ENCODE measurements at regions not wholly inside any gene's neighbourhood (a gene's known extent, or its start where the extent isn't known, plus 50 kb on each side); places are given as distances from the start of the nearest gene placed in this dataset.

DNA sequence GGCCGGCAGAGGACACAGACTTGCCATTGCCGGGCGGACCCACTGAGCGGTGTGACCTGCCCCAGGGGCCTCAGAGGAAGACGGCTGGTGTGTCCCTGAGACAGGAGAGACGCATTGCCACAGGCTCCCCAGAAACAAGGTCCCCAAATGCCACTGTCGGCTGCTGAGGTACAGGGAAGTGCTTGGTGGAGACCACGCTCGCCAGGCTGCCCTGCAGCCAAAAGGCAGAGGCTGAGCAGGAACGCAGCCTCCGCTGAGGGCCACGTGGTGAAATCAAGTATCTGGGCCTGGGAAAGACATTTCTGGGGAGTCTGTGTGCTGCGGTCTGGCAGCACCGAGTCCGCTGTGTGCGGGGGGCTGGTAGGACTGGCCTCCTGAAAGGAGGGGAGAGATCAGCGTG, 794.9 kb downstream of the BRD1 start:
- DNase-seq: no peak
- WGBS, 2 donors: 74 to 80% methylated on average over 17 of the region's 17 CpGs
- H3K27me3 ChIP-seq: peaks cover 0 to 43% (median 16%) of the 10 kb centered on the region in 3 donors

GRCh38 chr22:49031746-49032330, 795.8 kb downstream of the BRD1 start:
- no peak for DNase-seq
- no peak for TF ChIP-seq EP300 (IDR thresholded peaks at IDR 0.05)
- TF ChIP-seq POLR2AphosphoS5 (IDR thresholded peaks at IDR 0.05): no peak
- TF ChIP-seq CTCF (IDR thresholded peaks at IDR 0.05): no peak
- no peak for TF ChIP-seq POLR2A (IDR thresholded peaks at IDR 0.05)
- no peaks in the 10 kb centered on the region for H3K36me3 ChIP-seq
- peaks cover 0 to 49% (median 16%) of the 10 kb centered on the region in 3 donors for H3K27me3 ChIP-seq
- H3K4me1 ChIP-seq: no peaks in the 10 kb centered on the region
- intact Hi-C loops (cut with DNase I): no loop called here
- H3K27ac ChIP-seq: no peak overlapping the region
- H3K9me3 ChIP-seq: no peaks in the 10 kb centered on the region
- 38 to 64% methylated on average over 6 of the region's 6 CpGs for WGBS, 2 donors
- H3K4me3 ChIP-seq: no peak overlapping the region

More for the DNA sequence above, 794.9 kb downstream of the BRD1 start:
- Histone ChIP-seq H3K36me3 (no peaks in the 10 kb centered on the region), H3K4me1 (no peaks in the 10 kb centered on the region), H3K27ac (no peak overlapping the region), H3K4me3 (no peak overlapping the region), H3K9me3 (no peaks in the 10 kb centered on the region)
- TF ChIP-seq EP300 (IDR thresholded peaks at IDR 0.05) (no peak), POLR2A (IDR thresholded peaks at IDR 0.05) (no peak), POLR2AphosphoS5 (IDR thresholded peaks at IDR 0.05) (no peak), CTCF (IDR thresholded peaks at IDR 0.05) (no peak)
- intact Hi-C loops (cut with DNase I): no loop called here

DNA sequence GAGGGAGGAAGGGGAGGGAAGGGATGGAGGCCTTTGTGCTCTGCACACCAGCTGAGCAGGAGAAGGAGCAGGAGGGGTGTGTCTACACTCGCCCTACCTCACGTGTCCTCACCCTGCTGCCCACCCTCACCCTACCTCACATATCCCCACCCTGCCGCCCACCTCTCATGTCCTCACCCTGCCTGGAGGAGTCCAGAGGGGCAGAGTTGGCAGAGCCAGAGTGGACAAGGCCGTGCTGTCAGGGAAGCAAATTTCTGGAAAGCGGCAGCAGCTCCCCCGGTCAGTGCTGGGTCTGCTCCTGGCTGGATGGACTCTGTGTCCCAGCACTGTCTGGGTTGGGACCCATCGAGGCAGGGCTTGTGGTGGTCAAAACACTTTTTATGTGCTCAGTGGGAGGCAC, 799.6 kb downstream of the BRD1 start:
- 65 to 83% methylated on average over 7 of the region's 7 CpGs for WGBS, 2 donors
- no peak for DNase-seq

DNA sequence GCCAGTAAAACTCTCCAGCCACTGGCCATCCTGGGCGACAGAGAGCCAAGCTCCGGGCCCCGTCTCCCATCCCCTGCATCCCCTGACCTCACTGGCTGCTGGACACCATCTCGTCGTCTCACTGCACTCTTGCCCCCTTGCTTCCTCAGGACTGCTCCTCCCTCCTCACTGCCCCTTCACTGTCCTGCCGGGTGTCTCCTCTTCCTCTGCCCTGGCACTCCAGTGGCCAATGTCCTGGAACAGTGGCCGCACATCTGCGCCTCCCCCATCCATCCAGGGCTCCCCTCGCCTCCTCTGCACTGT, 800.4 kb downstream of the BRD1 start:
- no peak for DNase-seq
- TF ChIP-seq CTCF (IDR thresholded peaks at IDR 0.05) (no peak), POLR2AphosphoS5 (IDR thresholded peaks at IDR 0.05) (no peak), POLR2A (IDR thresholded peaks at IDR 0.05) (no peak), EP300 (IDR thresholded peaks at IDR 0.05) (no peak)
- no peaks in the 10 kb centered on the region for H3K36me3 ChIP-seq
- no peak overlapping the region for H3K27ac ChIP-seq
- no peak overlapping the region for H3K4me3 ChIP-seq
- 72 to 78% methylated on average over 9 of the region's 9 CpGs for WGBS, 2 donors
- intact Hi-C loops (cut with DNase I): no loop called here
- H3K27me3 ChIP-seq: peaks cover 0 to 45% (median 11%) of the 10 kb centered on the region in 3 donors
- no peaks in the 10 kb centered on the region for H3K4me1 ChIP-seq
- no peaks in the 10 kb centered on the region for H3K9me3 ChIP-seq

More for the DNA sequence above, 799.6 kb downstream of the BRD1 start:
- H3K27ac ChIP-seq: no peak overlapping the region
- no peaks in the 10 kb centered on the region for H3K36me3 ChIP-seq
- H3K4me1 ChIP-seq: no peaks in the 10 kb centered on the region
- H3K4me3 ChIP-seq: no peak overlapping the region
- intact Hi-C loops (cut with DNase I): no loop called here
- H3K27me3 ChIP-seq: peaks cover 0 to 51% (median 19%) of the 10 kb centered on the region in 3 donors
- no peak for TF ChIP-seq POLR2AphosphoS5 (IDR thresholded peaks at IDR 0.05)
- no peak for TF ChIP-seq POLR2A (IDR thresholded peaks at IDR 0.05)
- no peak for TF ChIP-seq CTCF (IDR thresholded peaks at IDR 0.05)
- TF ChIP-seq EP300 (IDR thresholded peaks at IDR 0.05): no peak
- H3K9me3 ChIP-seq: no peaks in the 10 kb centered on the region
